DND-41 (cell line): ENCODE measurements at regions not wholly inside any gene's neighbourhood (a gene's known extent, or its start where the extent isn't known, plus 50 kb on each side); places are given as distances from the start of the nearest gene placed in this dataset.

Experiments used
- ATAC-seq: fragments of 200-7000 bp; cut with Tn5 transposase; 3 replicates; pipeline ENCODE4 v1.9.1; 2021; ENCODE audit warnings: low read depth; ENCODE audit not compliant: insufficient read depth
- DNase-seq: peaks from one replicate; pipeline ENCODE4 v3.0.0-alpha.2; 2020
- H2AFZ ChIP-seq: 2 replicates; pipeline ENCODE4 v1.6.0; 2012; ENCODE audit warnings: low read depth, low read length
- H3K27ac ChIP-seq: 2 replicates; pipeline ENCODE4 v1.5.1; 2012; ENCODE audit warnings: low read length, inconsistent platforms
- H3K27me3 ChIP-seq: fragments of 200-600 bp; sonication (generic); 2 replicates; pipeline ENCODE4 v1.6.0; 2012; ENCODE audit warnings: low read length, mild to moderate bottlenecking, inconsistent platforms; ENCODE audit not compliant: insufficient read depth, poor library complexity
- H3K36me3 ChIP-seq: 2 replicates; pipeline ENCODE4 v1.5.1; 2012; ENCODE audit warnings: low read length, inconsistent platforms; ENCODE audit not compliant: insufficient read depth
- H3K4me1 ChIP-seq: 2 replicates; pipeline ENCODE4 v1.5.1; 2012; ENCODE audit warnings: mild to moderate bottlenecking, low read length; ENCODE audit not compliant: insufficient read depth
- H3K4me2 ChIP-seq: 2 replicates; pipeline ENCODE4 v1.6.0; 2012; ENCODE audit warnings: mild to moderate bottlenecking, moderate library complexity, low read length, inconsistent platforms; ENCODE audit not compliant: insufficient read depth
- H3K4me3 ChIP-seq, 2 experiments: fragments of 200-600 bp in 1 of 2; shearing (Covaris generic) in 1 of 2; 2 replicates each; pipeline ENCODE4 v1.5.1; 2012 to 2016; ENCODE audit warnings: inconsistent platforms in 2 of 2, low read length in 2 of 2, mild to moderate bottlenecking in 2 of 2, low read depth in 1 of 2, moderate library complexity in 1 of 2
- H3K79me2 ChIP-seq: 2 replicates; pipeline ENCODE4 v1.6.0; 2012; ENCODE audit warnings: low read length, inconsistent platforms; ENCODE audit not compliant: insufficient read depth
- H3K9ac ChIP-seq: 2 replicates; pipeline ENCODE4 v1.6.0; 2012; ENCODE audit warnings: low read depth, mild to moderate bottlenecking, inconsistent platforms, low read length, moderate library complexity
- H3K9me3 ChIP-seq: 2 replicates; pipeline ENCODE4 v1.5.1; 2012; ENCODE audit warnings: low read length, moderate library complexity, mild to moderate bottlenecking, inconsistent platforms; ENCODE audit not compliant: insufficient read depth, severe bottlenecking
- H4K20me1 ChIP-seq: 2 replicates; pipeline ENCODE4 v1.6.0; 2012; ENCODE audit warnings: low read length; ENCODE audit not compliant: insufficient read depth
- EZH2 ChIP-seq: IDR thresholded peaks from 3 replicates; pipeline ENCODE4 v1.6.1; 2012; ENCODE audit warnings: borderline replicate concordance, low read depth, mild to moderate bottlenecking, moderate library complexity, low read length, inconsistent platforms; ENCODE audit not compliant: severe bottlenecking
- TF ChIP-seq, protein P1 (sequence below): IDR thresholded peaks from 2 replicates; pipeline ENCODE4 v1.5.1; 2012; ENCODE audit warnings: borderline replicate concordance, low read length, moderate library complexity, mild to moderate bottlenecking; ENCODE audit not compliant: poor library complexity, severe bottlenecking; ENCODE audit errors: extremely low read depth

DNA sequence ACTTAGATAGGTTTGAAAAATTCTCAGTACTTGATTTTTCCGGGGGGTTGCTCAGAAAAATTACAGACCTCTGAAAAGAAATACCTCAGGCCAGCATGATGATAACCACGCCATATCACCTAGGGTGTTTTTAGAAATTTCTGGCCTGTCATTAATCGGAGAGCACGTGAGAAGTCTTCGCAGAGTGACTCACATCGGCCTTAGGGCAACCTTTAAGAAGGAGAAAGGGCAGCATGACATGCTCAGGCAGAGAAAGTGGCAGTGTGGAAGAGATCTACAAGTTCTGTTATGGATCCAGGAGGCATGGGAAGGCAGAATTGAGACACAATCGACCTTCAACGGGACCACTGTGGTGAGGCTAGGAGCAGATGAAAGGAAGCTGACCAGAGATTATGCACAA is 506.3 kb downstream of the LMO4 start:
- H3K9ac ChIP-seq: no peak overlapping the region
- H3K9me3 ChIP-seq: no peaks in the 10 kb centered on the region
- H3K27me3 ChIP-seq: no peaks in the 10 kb centered on the region
- no peak overlapping the region for H2AFZ ChIP-seq
- TF ChIP-seq EZH2: no peak
- H4K20me1 ChIP-seq: no peaks in the 10 kb centered on the region
- no peak overlapping the region for H3K27ac ChIP-seq
- DNase-seq (no peak), ATAC-seq (no peak)
- no peaks in the 10 kb centered on the region for H3K79me2 ChIP-seq
- H3K4me2 ChIP-seq: no peak overlapping the region
- no peak overlapping the region for H3K4me3 ChIP-seq
- H3K4me1 ChIP-seq: no peaks in the 10 kb centered on the region
- H3K36me3 ChIP-seq: no peaks in the 10 kb centered on the region

DNA sequence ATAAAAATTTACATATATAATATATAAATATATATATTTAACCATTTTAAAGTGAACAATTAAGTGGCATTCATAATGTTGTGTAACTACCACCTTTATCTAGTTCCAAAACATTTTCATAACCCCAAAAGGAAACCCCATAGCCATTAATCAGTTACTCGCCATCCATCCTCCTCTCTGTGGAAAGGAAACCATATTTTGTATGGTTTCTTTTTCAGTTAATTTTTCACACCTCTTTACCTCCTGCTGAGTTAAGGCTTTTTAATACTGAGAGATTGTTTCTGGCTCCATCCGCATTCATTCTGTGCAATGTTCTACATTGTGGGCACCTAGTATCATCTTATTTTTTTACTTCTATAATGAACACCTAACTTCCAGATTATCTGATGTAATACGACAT is 512.1 kb downstream of the LMO4 start:
- Histone ChIP-seq H3K27me3 (no peaks in the 10 kb centered on the region), H3K4me2 (no peak overlapping the region), H3K36me3 (no peaks in the 10 kb centered on the region), H4K20me1 (no peaks in the 10 kb centered on the region), H3K4me3 (no peak overlapping the region), H3K4me1 (no peaks in the 10 kb centered on the region), H3K79me2 (no peaks in the 10 kb centered on the region), H3K9ac (no peak overlapping the region), H2AFZ (no peak overlapping the region), H3K27ac (no peak overlapping the region), H3K9me3 (no peaks in the 10 kb centered on the region)
- TF ChIP-seq, protein P1, sequence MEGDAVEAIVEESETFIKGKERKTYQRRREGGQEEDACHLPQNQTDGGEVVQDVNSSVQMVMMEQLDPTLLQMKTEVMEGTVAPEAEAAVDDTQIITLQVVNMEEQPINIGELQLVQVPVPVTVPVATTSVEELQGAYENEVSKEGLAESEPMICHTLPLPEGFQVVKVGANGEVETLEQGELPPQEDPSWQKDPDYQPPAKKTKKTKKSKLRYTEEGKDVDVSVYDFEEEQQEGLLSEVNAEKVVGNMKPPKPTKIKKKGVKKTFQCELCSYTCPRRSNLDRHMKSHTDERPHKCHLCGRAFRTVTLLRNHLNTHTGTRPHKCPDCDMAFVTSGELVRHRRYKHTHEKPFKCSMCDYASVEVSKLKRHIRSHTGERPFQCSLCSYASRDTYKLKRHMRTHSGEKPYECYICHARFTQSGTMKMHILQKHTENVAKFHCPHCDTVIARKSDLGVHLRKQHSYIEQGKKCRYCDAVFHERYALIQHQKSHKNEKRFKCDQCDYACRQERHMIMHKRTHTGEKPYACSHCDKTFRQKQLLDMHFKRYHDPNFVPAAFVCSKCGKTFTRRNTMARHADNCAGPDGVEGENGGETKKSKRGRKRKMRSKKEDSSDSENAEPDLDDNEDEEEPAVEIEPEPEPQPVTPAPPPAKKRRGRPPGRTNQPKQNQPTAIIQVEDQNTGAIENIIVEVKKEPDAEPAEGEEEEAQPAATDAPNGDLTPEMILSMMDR: no peak
- TF ChIP-seq EZH2: no peak
- DNase-seq (no peak), ATAC-seq (no peak)

DNA sequence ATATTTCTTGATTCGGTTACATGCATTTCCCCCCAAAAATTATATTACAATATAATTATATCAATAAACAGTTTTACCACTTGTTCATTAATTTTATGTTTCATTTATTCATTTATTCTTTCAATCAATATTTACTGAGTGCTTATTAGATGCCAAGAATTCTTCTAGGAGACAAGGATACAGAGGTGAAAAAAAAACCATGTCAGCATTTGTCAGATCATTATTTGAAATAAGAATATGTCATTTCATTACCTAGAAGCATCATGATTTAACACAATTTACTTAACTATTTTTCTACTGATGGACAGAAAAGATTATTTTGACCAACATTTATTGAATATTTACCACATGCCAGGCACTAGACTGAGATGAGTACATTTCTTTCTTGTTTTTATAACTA is 512.7 kb downstream of the LMO4 start:
- TF ChIP-seq, protein P1: no peak
- TF ChIP-seq EZH2: no peak
- no peaks in the 10 kb centered on the region for H4K20me1 ChIP-seq
- no peaks in the 10 kb centered on the region for H3K36me3 ChIP-seq
- ATAC-seq (no peak), DNase-seq (no peak)
- H3K9me3 ChIP-seq: no peaks in the 10 kb centered on the region
- H3K4me2 ChIP-seq: no peak overlapping the region
- H3K79me2 ChIP-seq: no peaks in the 10 kb centered on the region
- H3K27ac ChIP-seq: no peak overlapping the region
- no peak overlapping the region for H2AFZ ChIP-seq
- no peak overlapping the region for H3K4me3 ChIP-seq
- no peaks in the 10 kb centered on the region for H3K27me3 ChIP-seq
- no peak overlapping the region for H3K9ac ChIP-seq
- H3K4me1 ChIP-seq: no peaks in the 10 kb centered on the region

DNA sequence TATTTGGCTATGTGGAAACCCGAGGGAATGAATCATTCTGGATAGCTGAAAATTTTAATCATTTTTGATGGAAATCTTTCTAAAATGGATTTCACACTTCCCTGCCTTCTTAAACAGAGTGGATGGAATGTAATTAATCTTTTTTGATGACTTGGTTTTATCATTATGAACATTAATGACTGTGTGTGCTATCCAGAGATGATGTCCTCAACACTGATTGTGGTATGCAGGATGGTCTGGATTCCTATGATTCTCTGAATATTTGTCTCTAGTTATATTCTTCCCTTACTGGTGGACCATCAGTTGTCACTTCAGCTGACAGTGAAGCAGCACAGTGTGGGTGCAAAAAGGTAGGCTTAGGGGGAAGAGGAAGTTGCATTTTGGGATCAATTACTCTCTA is 513.5 kb downstream of the LMO4 start:
- Histone ChIP-seq H3K27me3 (no peaks in the 10 kb centered on the region), H3K4me3 (no peak overlapping the region), H3K4me2 (no peak overlapping the region), H2AFZ (no peak overlapping the region), H3K9ac (no peak overlapping the region), H3K27ac (no peak overlapping the region), H3K4me1 (no peaks in the 10 kb centered on the region), H3K79me2 (no peaks in the 10 kb centered on the region), H3K36me3 (no peaks in the 10 kb centered on the region), H4K20me1 (no peaks in the 10 kb centered on the region), H3K9me3 (no peaks in the 10 kb centered on the region)
- no peak for ATAC-seq
- no peak for DNase-seq
- TF ChIP-seq, protein P1: no peak
- no peak for TF ChIP-seq EZH2
